CD4-positive, alpha-beta T cell (primary cell): ENCODE measurements at regions not wholly inside any gene's neighbourhood (a gene's known extent, or its start where the extent isn't known, plus 50 kb on each side); places are given as distances from the start of the nearest gene placed in this dataset.

Experiments used
- ATAC-seq: fragments of 200-7000 bp; cut with Tn5 transposase; one replicate; pipeline ENCODE4 v1.10.0; 2022; ENCODE audit warnings: mild to moderate bottlenecking; ENCODE audit not compliant: poor library complexity
- CTCF ChIA-PET: fragments of 350-600 bp; sonication (Branson Sonifier 250); formaldehyde crosslinking; loops from one replicate; lab custom pipeline; 2021; ENCODE audit warnings: antibody characterized with exemption, inconsistent platforms; lab: Charles Lee
- POLR2A ChIA-PET: fragments of 350-600 bp; sonication (Branson Sonifier 250); formaldehyde crosslinking; loops from one replicate; lab custom pipeline; 2021; ENCODE audit warnings: antibody characterized with exemption, inconsistent platforms; lab: Charles Lee
- DNase-seq, 14 experiments: peaks; one replicate each; pipeline ENCODE4 v3.0.0-alpha.2; 2013 to 2020; ENCODE audit warnings: mixed read lengths in 2 of 14
- H3K27ac ChIP-seq, 2 donors: one replicate each; pipeline versions ENCODE4 v1.5.1 to v1.7.0; 2013; ENCODE audit warnings: low read length in 2 of 2, low read depth in 1 of 2, mild to moderate bottlenecking in 1 of 2
- H3K27me3 ChIP-seq, 2 experiments: 1 replicate in 1 of 2; 2 replicates in 1 of 2; pipeline versions ENCODE4 v1.6.1 to v1.7.0; 2013; ENCODE audit warnings: low read length in 2 of 2, control low read depth in 1 of 2, mild to moderate bottlenecking in 1 of 2, moderate library complexity in 1 of 2; ENCODE audit not compliant: insufficient read depth in 2 of 2, control insufficient read depth in 1 of 2
- H3K36me3 ChIP-seq: one replicate; pipeline ENCODE4 v1.6.1; 2013; ENCODE audit warnings: low read length, control low read depth; ENCODE audit not compliant: insufficient read depth
- H3K4me1 ChIP-seq: one replicate; pipeline ENCODE4 v1.6.1; 2013; ENCODE audit warnings: low read length, control low read depth; ENCODE audit not compliant: insufficient read depth
- H3K4me3 ChIP-seq: one replicate; pipeline ENCODE4 v1.5.1; 2013; ENCODE audit warnings: mild to moderate bottlenecking, low read length, moderate library complexity
- H3K9me3 ChIP-seq, 2 experiments: 1 replicate in 1 of 2; 2 replicates in 1 of 2; pipeline versions ENCODE4 v1.6.1 to v1.7.0; 2013; ENCODE audit warnings: low read length in 2 of 2, mild to moderate bottlenecking in 2 of 2, control low read depth in 1 of 2, moderate library complexity in 1 of 2; ENCODE audit not compliant: control insufficient read depth in 1 of 2, insufficient read depth in 1 of 2
- H3K27ac Mint-ChIP-seq: one replicate; pipeline ENCODE4 v1.8.0; 2020; ENCODE audit warnings: mixed read lengths
- H3K27me3 Mint-ChIP-seq: one replicate; pipeline ENCODE4 v1.8.0; 2021; ENCODE audit warnings: mixed read lengths
- H3K36me3 Mint-ChIP-seq: one replicate; pipeline ENCODE4 v1.8.0; 2021; ENCODE audit warnings: low read depth, mixed read lengths
- H3K4me1 Mint-ChIP-seq: one replicate; pipeline ENCODE4 v1.8.0; 2021; ENCODE audit warnings: low read depth, mixed read lengths
- H3K4me3 Mint-ChIP-seq: one replicate; pipeline ENCODE4 v1.8.0; 2020; ENCODE audit warnings: mild to moderate bottlenecking, mixed read lengths
- H3K9me3 Mint-ChIP-seq: one replicate; pipeline ENCODE4 v1.8.0; 2020; ENCODE audit warnings: mixed read lengths
- CTCF ChIP-seq: fragments of 200-600 bp; IDR thresholded peaks from one replicate; pipeline ENCODE4 v1.8.0; 2022; ENCODE audit warnings: antibody characterized with exemption, mild to moderate bottlenecking
- intact Hi-C, 2 experiments: fragments of 100-400 bp; cut with DNase I in 1 of 2; cut with micrococcal nuclease in 1 of 2; formaldehyde crosslinking; loops; one replicate each; pipeline versions ENCODE4 v1.15.1 to v1.9.0; 2023 to 2025; cut with DNase I, micrococcal nuclease

- H3K9me3 ChIP-seq = no peaks in the 10 kb centered on the region
- no peaks in the 10 kb centered on the region for H3K27me3 Mint-ChIP-seq
- H3K27ac ChIP-seq = no peak overlapping the region
- ChIA-PET CTCF (no interaction called here), POLR2A (interaction anchor here (0.6 kb wide), 1 partner anchor 205 kb away, joined by 3 read pairs; no protein-coding TSS in a partner anchor)
- intact Hi-C loops = no loop called here
- no peak overlapping the region for H3K27ac Mint-ChIP-seq
- H3K4me3 Mint-ChIP-seq = no peak overlapping the region
- no peak for TF ChIP-seq CTCF
- H3K4me1 ChIP-seq = no peaks in the 10 kb centered on the region
- no peak overlapping the region for H3K4me3 ChIP-seq
- no peaks in the 10 kb centered on the region for H3K36me3 ChIP-seq
- ATAC-seq = no peak
- no peak for DNase-seq
- no peaks in the 10 kb centered on the region for H3K9me3 Mint-ChIP-seq
- no peaks in the 10 kb centered on the region for H3K36me3 Mint-ChIP-seq
- H3K27me3 ChIP-seq = no peaks in the 10 kb centered on the region
- H3K4me1 Mint-ChIP-seq = no peaks in the 10 kb centered on the region
Measured at GRCh38 chr6:135740580-135740979, 110.9 kb upstream of the PDE7B start.

- ChIA-PET CTCF (interaction anchor here (1.6 kb wide), 1 partner anchor 9 kb away, joined by 3 read pairs; no protein-coding TSS in a partner anchor), POLR2A (no interaction called here)
- H3K27me3 ChIP-seq = no peaks in the 10 kb centered on the region
- Mint-ChIP-seq H3K4me3 (no peak overlapping the region), H3K27me3 (no peaks in the 10 kb centered on the region), H3K9me3 (no peaks in the 10 kb centered on the region), H3K27ac (no peak overlapping the region), H3K36me3 (no peaks in the 10 kb centered on the region), H3K4me1 (no peaks in the 10 kb centered on the region)
- no peak overlapping the region for H3K27ac ChIP-seq
- no peaks in the 10 kb centered on the region for H3K9me3 ChIP-seq
- no peak overlapping the region for H3K4me3 ChIP-seq
- ATAC-seq = no peak
- DNase-seq = no peak
- intact Hi-C loops = no loop called here
- no peaks in the 10 kb centered on the region for H3K36me3 ChIP-seq
- H3K4me1 ChIP-seq = no peaks in the 10 kb centered on the region
- TF ChIP-seq CTCF = no peak
Measured at GRCh38 chr6:135743476-135743875, 108.0 kb upstream of the PDE7B start.

GRCh38 chr6:135748189-135748588, 103.3 kb upstream of the PDE7B start:
- POLR2A ChIA-PET = no interaction called here
- Histone ChIP-seq H3K36me3 (no peaks in the 10 kb centered on the region), H3K27ac (no peak overlapping the region), H3K27me3 (no peaks in the 10 kb centered on the region), H3K4me1 (no peaks in the 10 kb centered on the region), H3K9me3 (no peaks in the 10 kb centered on the region), H3K4me3 (no peak overlapping the region)
- intact Hi-C loops = no loop called here
- ATAC-seq = no peak
- Mint-ChIP-seq H3K9me3 (no peaks in the 10 kb centered on the region), H3K4me1 (no peaks in the 10 kb centered on the region), H3K27ac (no peak overlapping the region), H3K4me3 (no peak overlapping the region), H3K36me3 (no peaks in the 10 kb centered on the region), H3K27me3 (no peaks in the 10 kb centered on the region)
- no peak for TF ChIP-seq CTCF
- no peak for DNase-seq
- CTCF ChIA-PET = no interaction called here
